HT-29 (cell line): ENCODE measurements at regions not wholly inside any gene's neighbourhood (a gene's known extent, or its start where the extent isn't known, plus 50 kb on each side); places are given as distances from the start of the nearest gene placed in this dataset.

Source experiments
- DNase-seq: peaks from one replicate; pipeline ENCODE4 v3.0.0-alpha.2; 2015; ENCODE audit warnings: low spot score

DNA sequence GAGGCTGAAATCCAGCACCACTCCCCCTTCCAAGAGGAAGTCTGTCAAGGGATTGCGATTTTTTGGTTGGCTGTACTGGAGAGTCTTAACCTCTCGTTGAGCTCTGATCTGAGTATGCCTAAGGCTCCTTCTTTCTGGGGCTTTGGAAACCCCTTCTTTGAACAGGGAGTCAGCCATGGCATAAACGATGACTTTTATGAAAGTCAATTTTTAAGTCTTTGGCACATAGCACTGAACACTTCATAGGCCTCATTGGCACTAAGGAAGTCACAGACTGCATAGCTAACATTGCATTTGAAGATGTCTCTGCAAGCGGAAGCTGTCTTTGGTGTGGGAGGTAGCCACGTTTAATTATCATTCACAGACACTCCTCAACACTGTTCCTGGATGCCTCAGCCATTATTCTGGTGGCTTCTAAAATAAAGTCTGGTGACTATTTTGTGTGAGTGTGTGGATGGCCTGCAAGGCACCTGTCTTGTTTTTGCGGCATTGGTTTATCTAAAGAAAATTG, 148.2 kb upstream of the NCK2 start:
- DNase-seq = no peak

DNA sequence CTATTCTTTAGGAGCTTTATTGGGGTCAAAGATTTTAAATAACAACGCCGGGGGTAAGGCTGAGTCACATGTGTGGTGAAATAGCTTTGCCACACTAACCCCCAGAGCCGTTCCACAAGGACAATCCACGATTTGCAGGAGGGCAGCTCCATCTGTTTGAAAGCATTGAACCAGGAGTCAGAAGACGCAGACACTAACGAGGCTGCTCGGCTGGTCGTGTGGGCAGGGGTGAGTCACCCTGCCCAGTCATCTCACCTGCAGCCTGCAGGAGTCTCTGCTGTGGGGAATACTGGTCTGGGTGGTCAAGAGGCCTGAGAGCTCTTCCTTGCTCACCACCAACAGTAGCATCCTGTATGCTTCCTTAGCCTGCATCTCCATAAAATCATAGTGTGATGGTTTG, 149.2 kb upstream of the NCK2 start:
- DNase-seq = peak; percentile 20

GRCh38 chr2:105593221-105593967, 151.3 kb upstream of the NCK2 start:
- no peak for DNase-seq

DNA sequence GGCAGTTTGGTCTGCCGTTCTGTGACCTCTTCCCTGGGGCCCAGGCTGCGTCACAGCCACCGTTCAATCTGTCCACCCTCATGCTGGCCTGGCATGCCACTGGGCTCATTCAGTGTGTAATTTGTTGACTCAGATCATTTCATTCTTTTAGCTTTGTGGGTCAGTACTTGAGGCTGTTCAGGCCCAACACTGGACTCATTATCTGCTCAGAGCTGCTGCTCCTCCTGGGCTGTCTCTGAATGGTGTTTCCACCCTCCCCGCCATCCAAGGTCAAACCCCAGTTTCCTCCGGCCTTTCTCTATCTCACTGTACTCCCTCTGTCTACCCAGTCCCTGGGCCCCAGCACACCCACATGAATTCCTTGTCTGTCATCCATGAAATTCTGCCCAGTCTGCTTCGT, 152.4 kb upstream of the NCK2 start:
- no peak for DNase-seq

GRCh38 chr2:105590780-105591660, 153.7 kb upstream of the NCK2 start:
- DNase-seq = no peak

GRCh38 chr2:105588581-105588980, 156.1 kb upstream of the NCK2 start:
- DNase-seq = no peak

DNA sequence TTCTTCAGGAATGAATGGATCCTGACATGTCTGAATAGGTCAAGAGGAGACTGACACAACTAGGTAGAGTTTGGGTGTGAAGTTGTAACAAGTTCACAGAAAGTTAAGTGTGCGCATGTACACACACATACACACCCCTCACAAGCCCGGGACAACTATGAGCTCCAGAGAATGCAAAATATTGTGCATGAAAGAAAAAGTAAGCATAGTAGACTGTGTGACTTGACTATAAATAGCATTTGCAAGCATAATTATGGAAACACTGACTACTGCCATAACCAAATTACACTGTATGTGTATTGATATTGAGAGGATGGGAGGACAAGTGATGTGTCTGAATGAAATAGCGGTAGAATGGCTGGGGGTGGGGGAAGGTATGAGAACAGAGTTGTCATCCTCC, 157.1 kb upstream of the NCK2 start:
- no peak for DNase-seq

GRCh38 chr2:105584435-105585010, 160.2 kb upstream of the NCK2 start:
- peak; percentile 13 for DNase-seq

DNA sequence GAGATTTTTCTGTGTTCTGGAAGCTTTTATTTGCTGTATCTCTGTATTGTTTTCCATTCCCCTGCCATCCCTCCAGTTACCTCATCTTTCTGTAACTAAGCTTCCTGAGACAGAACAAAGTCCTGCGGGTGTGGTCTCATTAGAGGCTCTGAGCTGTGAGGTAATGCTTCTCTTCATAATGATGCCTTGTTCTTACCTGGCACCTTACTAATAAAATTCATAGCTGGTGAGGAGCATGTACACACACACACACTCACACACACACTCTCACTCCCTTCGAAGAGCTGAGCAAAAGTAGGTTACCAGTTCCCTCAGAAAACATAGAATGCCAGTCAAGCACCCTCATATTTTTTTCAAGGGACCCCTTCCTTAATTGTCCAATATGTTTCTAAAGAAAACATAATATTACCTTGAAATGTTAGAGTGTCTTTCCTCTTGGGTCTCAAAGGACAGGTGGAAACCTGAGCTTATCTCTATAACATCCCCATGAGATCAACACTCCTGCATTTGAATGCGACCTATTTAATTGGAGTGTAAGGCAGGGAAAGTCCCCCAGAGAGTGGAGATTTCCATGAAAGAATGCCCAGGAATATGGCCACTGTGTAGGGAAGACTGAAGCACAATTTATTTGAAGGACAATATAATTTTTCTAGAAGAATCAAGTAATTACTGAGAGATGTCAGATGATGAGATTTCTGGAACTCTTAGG, 161.6 kb upstream of the NCK2 start:
- DNase-seq = peak; percentile 76

GRCh38 chr2:105581555-105581944, 163.2 kb upstream of the NCK2 start:
- DNase-seq = no peak

DNA sequence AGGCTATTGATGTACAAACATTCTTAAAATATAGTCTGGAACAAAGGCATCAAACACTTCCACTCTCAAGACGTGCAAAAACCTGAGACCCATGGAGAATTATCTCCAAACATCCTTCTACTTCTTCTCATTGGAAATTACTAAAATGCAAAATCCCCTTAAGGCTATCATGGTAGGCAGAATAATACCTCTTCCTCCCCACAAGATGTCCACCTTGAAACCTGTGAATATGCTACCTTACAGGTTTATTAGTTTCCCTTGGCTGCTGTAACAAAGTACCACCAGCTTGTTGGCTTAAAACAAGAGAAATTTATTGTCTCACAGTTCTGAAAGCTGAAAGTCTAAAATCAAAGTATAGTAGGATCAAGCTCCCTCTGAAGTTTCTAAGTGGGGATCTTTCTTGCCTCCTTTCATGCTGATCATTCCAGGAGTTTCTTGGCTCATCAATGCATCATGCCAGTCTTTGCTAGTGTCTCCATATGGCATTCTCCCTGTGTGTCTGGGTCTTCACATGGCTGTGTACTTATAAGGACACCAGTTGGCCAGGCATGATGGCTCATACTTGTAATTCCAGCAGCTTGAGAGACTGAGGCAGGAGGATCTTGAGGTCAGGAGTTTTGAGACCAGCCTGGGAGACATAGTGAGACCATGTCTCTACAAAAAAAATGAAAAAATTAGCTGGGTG, 163.7 kb upstream of the NCK2 start:
- no peak for DNase-seq

DNA sequence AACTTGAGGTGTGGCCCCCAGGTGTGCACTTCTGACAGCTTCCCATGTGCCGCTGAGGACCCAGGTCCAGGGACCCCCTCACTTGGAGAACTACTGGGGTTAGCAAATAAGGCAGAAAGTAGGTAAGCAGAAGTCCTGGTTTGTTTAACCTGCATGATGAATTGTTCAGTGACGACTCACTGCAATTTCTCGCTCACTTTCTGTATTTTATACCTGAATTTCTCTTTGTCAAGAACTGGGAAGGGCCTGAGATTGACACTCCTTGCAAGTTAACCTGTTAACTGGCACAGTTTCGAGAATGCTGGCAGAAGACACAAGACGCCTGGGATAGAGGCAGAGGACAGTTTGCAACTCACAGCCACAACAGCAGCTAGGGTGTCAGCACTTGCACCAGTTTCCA, 164.5 kb upstream of the NCK2 start:
- no peak for DNase-seq

DNA sequence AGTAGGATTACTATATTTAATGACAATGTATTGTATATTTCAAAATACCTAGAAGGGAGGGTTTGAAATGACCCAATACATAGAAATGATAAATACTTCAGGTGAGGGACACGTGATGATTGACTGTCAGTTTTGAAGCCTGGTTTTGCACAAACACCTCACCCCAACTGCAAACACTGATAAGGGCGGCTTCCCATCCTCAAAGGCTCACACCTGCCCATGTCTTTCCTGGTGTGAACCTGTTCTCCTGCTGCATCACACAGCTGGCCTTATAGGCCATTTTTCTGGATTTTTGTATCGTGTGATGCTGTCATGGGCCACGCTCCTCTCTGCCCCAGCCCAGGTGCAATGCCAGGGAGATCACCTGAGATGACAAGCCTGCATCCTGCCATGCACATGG, 166.5 kb upstream of the NCK2 start:
- DNase-seq = no peak

DNA sequence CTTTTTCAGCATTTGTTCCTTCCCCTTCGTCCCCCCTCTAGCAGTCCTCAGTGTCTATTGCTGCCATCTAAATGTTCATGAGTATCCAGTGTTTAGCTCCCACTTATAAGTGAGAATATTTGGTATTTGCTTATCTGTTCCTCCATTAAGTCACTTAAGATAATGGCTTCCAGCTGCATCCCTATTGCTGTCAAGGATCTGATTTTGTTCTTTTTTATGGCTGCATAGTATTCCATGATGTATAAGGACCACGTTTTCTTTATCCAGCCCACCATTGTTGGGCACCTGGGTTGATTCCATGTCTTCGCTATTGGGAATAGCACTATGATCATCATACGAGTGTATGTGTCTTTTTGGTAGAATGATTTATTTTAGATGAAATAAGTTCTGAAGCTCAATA, 166.9 kb upstream of the NCK2 start:
- DNase-seq = no peak

GRCh38 chr2:105576440-105577241, 168.1 kb upstream of the NCK2 start:
- peak; percentile 54 for DNase-seq

- no peak for DNase-seq
Observed at GRCh38 chr2:105576050-105576439, 168.7 kb upstream of the NCK2 start.

- no peak for DNase-seq
Observed at GRCh38 chr2:105575499-105576025, 169.2 kb upstream of the NCK2 start.

DNA sequence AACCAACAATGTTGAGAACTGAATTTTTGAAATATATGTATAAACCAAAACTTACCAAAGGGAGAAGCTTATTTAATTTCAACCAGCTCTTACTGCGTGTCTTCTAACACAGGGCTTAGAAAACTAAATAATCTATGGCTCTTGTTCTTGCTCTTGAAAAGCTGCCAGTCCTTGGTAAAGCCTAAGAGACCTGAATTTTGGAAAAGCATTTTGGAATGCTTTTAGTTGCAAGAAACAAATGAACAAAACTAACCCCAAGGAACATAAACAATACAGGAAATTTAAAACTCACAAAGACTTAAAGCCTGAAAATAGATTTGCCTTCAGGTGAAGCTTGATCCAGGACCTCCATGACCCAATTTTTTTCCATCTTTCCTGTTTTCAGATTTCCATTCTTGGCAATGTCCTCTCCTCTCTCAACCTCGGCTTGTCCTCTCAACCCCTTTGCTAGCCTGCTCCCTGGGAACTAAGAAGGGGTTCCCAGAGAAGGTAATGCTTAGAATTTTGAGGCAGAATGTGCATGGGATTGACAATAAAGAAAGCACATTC, 169.8 kb upstream of the NCK2 start:
- no peak for DNase-seq

DNA sequence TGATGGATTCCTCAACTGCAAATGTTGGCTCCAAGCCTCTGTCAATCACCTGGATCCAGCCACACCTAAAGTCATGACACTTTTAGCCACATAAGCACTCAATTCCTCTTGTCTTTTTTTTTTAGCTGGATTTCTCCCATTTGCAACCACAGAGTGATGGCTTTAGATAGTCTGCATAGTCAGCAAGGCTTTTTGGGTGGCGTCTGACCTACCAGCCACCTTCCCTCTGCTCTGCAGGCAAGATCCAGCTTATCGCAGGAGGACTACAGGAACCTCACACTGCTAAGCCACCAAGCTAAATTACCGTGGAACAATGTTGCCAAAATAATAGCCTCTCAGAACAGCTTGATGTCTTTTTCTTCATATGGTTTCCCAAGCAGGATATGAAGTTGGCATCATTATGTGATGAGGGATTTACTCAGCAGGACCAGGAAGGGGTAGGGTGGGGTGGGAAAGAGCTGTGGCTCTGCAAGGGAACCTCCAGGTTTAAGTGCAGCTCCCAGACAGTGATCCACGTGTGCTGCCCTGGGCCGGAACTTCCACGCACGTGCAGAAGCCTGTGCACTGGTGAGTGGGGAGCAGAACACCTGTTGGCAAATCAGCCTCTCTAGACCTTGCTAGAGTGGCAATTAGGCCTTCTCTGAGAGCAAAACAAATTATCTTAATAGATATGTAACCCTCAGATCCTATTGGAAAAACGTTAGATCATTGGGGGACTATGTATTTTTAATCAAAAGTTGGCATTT, 170.6 kb upstream of the NCK2 start:
- no peak for DNase-seq
